GM18520 (cell line): ENCODE measurements at regions not wholly inside any gene's neighbourhood (a gene's known extent, or its start where the extent isn't known, plus 50 kb on each side); places are given as distances from the start of the nearest gene placed in this dataset.
"Not testable (repeated sequence)": the region's sequence is repeated elsewhere in the genome, so short reads cannot be mapped to it uniquely, and the experiment has no call there.

Source experiments
- ATAC-seq: cut with Tn5 transposase; IDR thresholded peaks from one replicate; pipeline ENCODE4 v1.9.1; 2021; ENCODE audit not compliant: unreplicated experiment

GRCh38 chr2:4965556-4966320 lies 726.4 kb upstream of the SOX11 start:
- ATAC-seq, result no peak

DNA sequence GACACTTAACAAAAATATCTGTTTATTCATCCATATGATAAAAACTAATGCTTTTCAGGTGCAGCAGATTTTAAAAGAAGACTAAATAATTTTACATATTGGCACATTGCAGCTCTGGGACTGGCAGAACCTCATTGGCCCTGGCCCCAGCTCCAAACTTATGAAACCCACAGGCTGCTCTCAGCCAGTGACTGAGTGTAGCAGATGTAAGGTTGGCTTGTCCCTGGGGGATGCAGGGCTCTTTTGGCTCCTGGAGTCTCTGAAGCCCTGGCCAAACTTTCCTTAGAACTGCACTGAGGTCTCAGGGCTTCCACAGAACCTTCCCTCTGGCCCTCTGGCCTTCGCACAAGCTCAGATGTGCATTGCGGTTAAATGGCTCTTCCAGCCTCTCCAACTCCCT lies 725.0 kb upstream of the SOX11 start:
- no peak for ATAC-seq

- no peak for ATAC-seq
Measured at GRCh38 chr2:4972472-4972871, 719.7 kb upstream of the SOX11 start.

DNA sequence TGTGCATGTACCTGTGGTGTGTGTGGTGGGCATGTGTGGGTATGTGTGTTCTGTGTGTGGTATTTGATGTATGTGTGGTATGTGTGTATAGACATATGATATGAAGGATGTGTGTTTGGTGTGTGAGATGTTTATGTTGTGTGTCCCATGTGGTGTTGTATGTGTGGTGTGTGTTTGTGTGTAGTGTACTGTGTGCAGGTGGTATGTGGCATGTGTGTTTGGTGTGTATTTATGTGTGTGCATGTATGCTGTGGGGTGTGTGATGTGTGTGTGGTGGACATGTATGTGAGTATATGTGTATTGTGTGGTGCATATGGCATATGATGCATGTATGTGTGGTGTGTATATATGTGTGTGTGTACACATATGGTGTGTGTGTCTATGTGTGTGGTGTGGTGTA lies 718.8 kb upstream of the SOX11 start:
- ATAC-seq, result no peak

- no peak for ATAC-seq
Measured at GRCh38 chr2:4973973-4974372, 718.2 kb upstream of the SOX11 start.

DNA sequence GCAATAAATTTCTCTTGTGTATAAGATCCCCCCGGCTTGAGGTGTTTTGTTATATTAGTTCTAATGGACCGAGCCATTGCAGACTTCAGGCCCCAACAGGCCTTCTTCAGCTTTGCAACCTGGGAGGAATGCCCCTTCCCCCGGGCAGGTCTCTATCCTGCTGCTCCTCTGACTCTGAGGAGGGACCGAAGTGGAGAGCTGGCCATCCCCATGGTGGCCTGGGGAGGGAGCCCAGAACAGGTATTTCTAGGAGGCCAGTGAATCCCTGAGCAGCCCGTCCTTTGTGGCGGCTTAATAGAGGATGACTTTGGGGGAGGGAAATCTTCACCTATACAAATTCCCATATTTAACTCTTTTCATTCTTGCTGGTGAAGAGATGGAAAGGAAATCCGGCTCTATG lies 715.8 kb upstream of the SOX11 start:
- ATAC-seq, result no peak

- no peak for ATAC-seq
Measured at GRCh38 chr2:4979111-4979510, 713.1 kb upstream of the SOX11 start.

DNA sequence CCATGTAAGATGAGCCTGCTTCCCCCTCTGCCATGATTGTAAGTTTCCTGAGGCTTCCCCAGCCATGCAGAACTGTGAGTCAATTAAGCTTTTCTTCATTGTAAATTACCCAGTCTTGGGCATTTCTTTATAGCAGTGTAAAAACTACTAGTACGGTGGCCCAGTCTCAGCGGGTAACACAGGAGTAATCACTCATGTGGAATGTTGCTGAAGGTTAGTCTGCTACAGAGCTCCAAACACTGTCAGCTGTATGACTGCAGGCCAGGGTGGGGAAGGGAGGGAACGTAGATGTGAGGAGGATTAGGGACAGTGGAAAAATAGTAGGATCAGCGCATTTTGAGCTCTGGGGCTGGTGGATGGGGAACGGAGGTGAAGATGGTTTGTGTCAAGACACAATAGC lies 711.2 kb upstream of the SOX11 start:
- no peak for ATAC-seq

DNA sequence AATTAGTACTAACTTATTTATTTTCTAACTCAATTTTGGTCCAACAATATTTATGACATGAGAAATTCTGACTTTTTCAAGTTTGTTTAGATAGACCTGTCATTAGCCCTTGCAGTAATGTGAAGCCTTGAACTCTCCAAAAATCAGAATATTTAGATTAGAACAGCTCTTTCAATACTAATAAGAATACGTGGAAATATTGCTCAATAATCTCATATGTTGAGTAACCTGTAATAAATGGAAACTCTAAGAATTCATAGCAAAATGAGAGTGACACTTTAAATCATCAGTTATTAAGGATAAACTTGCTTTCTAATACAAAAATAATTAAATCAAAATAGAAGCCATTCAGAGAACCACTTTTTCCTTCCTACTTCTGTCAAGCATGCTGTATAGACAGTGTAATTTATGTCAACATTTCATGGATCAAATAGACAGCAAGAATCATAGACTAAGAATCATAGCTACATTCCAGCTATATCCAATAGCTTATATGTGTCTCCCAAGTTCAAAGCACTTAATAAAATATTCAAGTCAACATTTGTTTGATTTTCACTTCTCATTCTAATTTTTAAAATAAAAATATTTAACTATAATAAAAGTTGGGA lies 710.3 kb upstream of the SOX11 start:
- no peak for ATAC-seq

- not testable (repeated sequence) for ATAC-seq
Measured at GRCh38 chr2:4988444-4988843, 703.7 kb upstream of the SOX11 start.

- ATAC-seq, result no peak
Measured at GRCh38 chr2:4992226-4992625, 700.0 kb upstream of the SOX11 start.

GRCh38 chr2:4995466-4995865 lies 696.7 kb upstream of the SOX11 start:
- no peak for ATAC-seq

DNA sequence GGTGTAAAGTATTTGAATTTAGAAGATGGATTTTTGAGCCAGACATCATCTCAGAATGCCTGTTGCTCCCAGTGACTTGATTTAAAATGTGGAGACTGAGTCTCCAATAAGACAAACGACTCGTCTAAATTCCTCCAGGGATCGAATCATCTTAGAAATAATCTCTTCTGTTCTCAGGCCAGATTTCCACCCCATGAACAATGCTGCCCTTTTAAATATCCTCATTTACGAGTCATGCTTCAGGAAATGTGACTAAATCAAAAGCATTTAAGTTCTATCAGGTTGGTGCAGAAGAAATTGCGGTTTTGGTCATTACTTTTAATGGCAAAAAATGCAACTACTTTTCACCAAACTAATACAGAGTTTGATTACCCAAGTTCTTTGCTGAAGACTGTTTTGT lies 684.6 kb upstream of the SOX11 start:
- ATAC-seq, result no peak

DNA sequence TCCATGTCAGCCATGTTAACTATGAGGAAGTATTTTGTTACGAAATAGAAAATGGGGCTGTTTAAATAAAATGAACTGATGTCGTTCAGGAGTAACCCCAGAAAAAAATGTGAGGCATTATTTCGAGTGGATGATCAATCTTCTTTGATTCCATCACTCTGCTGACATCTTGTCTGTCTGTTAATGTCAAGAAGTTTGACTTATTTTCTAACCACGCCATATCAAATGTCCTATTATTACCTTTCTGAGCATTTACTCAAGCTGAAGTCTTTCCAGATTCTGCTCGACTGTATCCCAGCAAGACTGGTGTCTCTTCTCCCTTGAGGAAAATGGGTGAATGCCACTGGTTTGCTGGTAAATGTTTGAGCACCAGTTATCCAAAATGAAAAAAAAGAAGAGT lies 672.9 kb upstream of the SOX11 start:
- ATAC-seq, result no peak

GRCh38 chr2:5020116-5020875 lies 671.9 kb upstream of the SOX11 start:
- ATAC-seq, result no peak

DNA sequence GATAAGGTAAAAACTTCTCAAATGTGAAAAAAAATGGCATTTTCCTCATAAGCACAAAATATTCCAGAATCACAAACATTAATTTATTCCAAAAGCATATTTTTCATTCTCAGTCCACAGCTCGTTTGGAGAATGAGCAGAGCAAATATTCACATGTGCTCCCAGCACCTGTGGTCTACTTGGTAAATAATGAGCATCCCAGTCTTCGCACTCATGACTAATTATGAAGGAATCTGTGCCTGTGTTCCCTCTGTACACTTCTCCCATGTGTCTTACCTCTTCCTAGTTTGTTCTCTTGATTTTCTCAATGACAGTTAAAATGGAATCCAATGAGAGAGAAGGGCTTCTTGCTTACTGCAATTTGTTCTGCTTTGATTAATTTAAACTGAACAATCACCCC lies 671.0 kb upstream of the SOX11 start:
- no peak for ATAC-seq

DNA sequence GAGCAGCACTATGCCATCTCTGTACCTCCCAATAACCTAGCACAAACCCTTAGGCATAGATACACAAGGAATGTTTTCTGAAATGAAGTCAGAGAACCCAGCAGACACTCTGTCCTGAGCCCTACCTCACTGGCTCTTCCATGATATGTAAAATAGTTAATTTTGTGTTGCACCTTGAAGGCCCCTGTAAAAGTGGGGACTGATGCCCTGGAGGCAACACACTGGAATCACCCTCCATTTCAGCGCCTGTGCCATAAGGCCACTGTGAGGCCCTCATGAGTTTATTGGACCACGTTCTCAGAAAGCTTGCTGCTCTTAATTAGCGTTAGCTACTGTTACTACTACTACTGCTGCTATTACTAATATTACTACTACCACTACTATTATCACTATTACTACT lies 670.1 kb upstream of the SOX11 start:
- no peak for ATAC-seq

GRCh38 chr2:5022708-5023635 lies 669.2 kb upstream of the SOX11 start:
- ATAC-seq, result not testable (repeated sequence)

DNA sequence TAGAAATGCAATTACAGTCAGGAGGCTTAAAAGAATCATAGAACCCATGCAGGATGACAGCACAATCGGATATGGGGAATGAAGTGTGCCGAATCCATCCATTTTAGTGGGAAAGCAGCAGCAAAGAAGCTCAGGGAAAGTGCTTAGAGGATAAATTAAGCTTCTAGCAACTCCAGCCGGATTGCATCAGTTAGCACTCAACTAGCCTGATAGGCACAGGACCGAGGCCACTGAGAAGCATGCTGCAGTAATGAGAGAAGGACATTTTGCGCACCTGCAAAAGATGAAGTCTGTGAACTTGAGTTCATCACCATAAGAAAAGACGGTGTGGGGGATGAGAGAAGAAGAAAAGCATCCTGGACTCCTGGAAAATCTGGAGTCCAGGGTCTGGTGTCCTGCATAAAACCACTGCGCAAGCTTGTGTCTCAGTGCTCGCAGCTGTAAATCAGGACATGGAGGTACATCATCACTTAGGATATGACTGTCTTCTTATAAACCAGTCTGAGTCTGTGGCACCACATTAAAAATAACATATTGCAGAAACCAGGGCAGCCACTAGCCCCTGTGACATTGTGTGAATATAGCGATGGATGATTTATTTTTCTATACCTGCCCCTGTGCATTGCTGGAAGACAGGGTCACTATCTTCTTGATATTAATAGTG lies 665.5 kb upstream of the SOX11 start:
- no peak for ATAC-seq

DNA sequence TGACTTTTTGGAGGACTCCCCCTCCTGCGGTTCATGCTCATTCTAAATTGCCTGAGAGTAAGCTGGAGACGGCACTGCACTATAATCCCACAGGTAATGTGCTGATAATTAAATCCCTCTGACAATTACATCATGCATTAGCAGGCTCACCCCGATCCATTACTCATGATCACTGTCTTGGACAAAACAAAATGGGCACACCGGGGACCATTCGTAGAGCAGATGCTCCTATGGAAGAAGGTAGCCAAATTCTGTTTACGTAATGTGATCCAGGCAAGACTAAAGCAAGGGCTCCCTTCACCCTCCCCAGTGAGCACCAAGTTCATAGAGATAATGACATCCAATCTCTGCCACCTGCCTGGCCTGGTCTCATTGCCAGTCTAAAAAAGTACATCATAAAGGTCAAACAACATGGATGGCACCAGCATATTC lies 657.1 kb upstream of the SOX11 start:
- ATAC-seq, result no peak

DNA sequence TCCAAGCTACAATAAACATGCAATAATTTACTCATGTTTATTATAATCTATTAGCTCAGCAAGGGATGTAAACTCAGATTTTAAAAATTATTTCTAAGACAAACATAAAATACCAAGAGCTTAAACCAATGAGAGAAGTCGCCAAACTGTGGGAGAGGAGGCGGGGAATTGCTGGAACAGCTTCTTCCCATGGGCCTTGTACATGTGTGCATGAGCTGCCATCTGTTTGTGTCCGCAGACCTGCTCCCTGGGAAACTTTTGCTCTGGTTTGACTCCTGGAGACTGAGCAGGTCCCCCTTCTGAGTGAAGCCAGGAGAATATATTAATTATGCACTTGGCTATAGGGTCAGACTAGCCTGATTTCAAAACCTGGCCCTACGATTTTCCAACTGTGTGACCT lies 655.9 kb upstream of the SOX11 start:
- no peak for ATAC-seq
